HG03342 (cell line): ENCODE measurements at regions not wholly inside any gene's neighbourhood (a gene's known extent, or its start where the extent isn't known, plus 50 kb on each side); places are given as distances from the start of the nearest gene placed in this dataset.
"Not testable (repeated sequence)": the region's sequence is repeated elsewhere in the genome, so short reads cannot be mapped to it uniquely, and the experiment has no call there.

Source experiments
- ATAC-seq: cut with Tn5 transposase; IDR thresholded peaks from one replicate; pipeline ENCODE4 v1.9.1; 2021; ENCODE audit warnings: mild to moderate bottlenecking, moderate library complexity; ENCODE audit not compliant: unreplicated experiment

DNA sequence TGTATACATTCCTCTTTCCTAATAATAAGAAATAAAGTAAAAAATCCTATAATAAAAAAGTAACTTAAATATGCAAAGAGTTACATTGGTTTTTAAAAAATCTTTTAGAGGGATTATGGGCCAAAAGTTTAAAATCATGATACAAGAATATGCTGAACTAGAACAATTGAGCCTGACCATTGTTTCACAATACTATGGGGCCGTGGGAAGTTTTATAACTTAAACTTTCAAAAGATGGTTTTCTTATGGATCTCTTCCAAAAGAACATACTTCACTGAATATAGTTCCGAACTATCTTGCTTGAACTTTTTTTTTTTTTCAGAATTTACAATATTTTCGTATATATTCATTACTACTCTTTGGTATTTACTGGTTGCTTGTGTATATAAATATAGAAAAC, 97.6 kb downstream of the NFKBIZ start:
- ATAC-seq: no peak

DNA sequence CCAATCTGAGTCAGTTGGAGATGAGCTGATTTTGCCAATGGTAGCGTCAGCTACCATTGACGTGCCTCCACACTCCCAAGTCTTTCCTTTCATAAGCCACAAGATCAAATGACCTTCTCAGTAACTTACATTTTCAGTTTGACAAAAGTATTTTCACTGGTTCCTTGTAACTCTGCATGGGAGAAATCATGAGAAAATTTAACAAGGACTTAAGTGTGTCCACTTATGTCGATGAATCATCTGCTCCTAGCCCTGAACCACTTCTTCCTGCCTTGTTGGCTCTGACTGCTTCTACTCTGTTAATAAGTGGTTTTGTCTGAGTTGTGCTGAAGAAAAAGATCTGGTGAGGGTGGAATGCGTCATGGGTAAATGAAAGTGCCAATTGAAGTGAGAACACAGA, 101.2 kb downstream of the NFKBIZ start:
- ATAC-seq: peak; percentile 60

DNA sequence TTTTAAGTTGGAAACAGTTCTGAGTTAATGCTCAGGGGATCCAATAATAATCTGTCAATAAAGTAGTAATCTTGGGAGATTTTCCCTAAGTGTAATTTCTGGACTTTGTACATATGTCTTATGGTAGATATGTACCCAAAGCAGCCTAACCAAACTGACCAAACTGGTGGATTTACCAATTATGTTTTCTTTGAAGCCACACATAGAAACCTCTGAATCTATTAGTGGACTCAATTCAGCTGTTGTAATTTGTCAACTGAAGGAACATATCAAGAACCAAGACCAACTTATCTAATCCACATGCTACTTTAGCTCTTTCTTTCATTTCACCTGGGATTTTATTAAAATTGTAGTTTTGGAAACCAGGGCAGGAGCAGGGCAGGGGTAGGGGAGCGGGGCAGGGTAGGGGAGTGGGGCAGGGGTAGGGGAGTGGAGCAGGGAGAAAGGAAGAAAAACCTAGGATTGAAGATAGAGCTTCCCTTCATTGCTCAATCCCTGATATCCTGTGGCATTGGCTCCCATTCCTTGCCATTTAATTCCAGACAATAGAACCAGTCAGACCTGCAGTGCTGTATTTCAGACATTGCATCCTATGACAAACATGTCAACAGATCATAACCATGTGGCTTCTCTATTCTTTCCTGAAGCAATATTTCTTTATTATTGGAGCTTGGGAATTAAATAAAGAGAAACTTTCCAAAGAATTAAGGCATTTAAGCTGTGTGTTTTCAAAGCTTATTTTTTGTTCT, 101.8 kb downstream of the NFKBIZ start:
- ATAC-seq: no peak

DNA sequence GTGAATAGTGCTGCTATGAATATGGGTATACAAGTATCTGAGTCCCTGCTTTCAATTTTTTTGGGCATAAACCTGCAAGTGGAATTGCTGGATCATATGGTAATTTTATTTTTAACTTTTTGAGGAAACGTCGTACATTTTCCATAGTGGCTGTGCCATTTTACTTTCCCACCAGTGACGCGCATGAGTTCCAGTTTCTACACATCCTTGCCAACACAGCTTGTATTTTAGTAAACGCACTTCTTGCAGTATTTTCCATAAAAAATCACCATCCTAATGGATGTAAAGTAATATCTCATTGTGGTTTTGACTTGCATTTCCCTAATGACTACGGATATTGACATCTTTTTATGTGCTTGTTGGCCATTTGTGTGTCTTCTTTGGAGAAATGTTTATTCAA, 105.0 kb downstream of the NFKBIZ start:
- ATAC-seq: no peak

DNA sequence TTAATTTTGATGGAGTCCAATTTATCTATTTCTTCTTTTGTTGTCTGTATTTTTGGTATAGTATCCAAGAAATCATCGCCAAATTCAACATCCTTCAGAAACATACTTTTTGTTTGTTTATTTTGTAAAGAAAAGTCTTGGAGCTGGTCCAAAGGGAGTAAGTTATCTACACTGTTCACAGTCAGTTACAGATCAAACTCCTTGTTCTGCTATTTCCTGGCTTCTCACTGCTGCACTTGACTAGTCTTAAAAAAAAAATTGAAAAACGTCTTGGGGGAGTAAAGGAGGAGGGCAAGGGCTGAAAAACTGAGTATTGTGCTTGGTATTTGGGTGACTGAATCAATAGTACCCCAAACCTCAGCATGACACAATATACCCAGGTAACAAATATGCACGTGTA, 105.6 kb downstream of the NFKBIZ start:
- ATAC-seq: no peak

DNA sequence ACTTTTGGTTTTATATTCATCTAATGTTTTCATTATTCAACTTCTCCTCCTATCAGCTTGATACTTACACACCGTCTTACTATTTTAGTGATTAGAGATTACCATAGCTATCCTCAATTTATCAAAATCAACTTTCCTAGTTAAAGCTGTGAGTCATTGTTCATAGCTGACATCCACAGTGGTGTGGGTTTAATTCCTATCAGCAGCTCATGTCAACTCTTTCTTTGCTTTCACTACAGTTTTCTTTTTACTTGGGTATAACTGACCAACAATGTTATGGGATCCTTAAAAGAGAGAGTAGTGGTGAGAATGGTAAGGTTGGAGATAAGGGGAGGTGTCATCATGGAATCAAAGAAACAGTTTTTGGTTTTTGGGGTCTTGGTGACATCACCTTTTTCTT, 112.7 kb downstream of the NFKBIZ start:
- ATAC-seq: no peak

DNA sequence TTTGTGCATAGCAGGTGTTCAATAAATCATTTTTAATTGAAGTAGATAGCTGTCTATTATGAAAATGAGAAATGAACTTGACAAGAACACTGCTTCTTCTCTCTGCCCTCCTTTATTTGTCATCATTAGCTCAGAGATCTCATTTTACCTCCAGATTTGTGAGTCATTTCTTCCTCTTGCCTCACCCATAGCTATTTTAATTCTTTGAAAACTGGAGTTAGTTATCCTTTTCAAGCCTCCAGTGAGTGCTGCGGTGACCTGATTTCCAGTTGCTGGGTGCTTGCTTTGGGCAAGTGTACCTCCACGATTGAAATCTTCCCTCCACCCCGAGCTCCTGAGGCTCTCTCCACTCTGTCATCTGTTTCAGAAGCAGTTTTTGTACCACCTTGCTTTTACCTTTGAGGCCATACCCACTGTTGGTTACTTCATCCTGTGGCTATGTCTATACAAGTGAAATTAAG, 114.6 kb downstream of the NFKBIZ start:
- ATAC-seq: no peak

DNA sequence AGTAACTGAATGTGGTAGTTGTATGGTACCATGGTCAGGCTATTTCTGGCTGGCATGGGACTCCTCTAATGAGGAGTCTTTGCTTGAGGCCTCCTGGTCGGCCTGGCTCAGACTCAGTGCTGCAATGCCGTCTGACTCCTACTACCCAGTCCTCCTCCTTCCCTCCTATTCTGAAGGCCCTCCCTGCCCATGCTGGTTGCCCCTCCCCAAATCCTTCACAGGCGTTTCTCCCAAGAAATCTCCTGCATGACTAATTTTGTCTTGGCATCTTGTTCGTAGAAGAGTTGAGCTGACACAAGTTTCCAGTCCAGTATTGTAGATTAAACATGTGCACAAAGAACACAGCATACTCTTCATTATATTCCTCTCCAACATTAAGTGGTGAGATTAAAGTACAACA, 115.5 kb downstream of the NFKBIZ start:
- no peak for ATAC-seq

DNA sequence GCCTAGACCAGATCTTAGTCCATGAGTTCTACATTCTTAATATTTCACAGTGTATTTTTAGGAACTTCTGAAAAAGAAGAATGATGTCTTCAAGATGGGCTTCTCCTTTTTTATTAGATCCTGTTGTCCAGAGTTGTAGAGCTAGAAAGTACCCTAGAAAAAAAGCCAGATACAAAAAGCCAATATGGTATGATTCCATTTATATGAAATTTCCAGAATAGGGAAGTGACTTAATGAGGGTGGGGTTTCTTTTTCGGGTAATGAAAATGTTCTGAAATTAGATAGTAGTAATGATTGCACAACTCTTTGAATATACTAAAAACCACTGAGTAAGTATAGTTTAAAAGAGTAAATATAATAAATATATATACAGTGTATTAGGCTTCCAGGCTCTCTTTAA, 116.9 kb downstream of the NFKBIZ start:
- no peak for ATAC-seq

DNA sequence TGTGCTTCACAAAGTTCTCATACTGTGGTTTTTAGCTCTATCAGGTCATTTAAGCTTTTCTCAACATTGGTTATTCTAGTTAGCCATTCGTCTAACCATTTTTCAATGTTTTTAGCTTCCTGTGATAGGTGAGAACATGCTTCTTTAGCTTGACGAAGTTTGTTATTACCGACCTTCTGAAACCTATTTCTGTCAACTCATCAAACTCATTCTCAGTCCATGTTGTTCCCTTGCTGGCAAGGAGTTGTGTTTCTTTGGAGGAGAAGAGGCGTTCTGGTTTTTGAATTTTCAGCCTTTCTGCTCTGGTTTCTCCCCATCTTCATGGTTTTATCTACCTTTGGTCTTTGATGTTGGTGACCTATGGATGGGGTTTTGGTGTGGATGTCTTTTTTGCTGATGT, 120.9 kb downstream of the NFKBIZ start:
- ATAC-seq: no peak

DNA sequence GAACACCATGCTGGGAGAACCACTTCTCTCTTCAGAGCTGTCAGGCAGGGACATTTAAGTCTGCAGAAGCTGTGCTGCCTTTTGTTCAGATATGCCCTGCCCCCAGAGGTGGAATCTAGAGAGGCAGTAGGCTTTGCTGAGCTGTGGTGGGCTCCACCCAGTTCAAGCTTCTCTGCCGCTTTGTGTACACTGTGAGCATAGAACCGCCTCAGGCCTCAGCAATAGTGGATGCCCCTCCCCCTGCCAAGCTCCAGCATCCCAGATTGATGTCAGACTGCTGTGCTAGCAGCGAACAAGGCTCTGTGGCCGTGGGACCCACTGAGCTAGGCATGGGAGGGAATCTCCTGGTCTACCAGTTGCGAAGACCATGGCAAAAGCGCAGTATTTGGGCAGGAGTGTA, 121.6 kb downstream of the NFKBIZ start:
- no peak for ATAC-seq

DNA sequence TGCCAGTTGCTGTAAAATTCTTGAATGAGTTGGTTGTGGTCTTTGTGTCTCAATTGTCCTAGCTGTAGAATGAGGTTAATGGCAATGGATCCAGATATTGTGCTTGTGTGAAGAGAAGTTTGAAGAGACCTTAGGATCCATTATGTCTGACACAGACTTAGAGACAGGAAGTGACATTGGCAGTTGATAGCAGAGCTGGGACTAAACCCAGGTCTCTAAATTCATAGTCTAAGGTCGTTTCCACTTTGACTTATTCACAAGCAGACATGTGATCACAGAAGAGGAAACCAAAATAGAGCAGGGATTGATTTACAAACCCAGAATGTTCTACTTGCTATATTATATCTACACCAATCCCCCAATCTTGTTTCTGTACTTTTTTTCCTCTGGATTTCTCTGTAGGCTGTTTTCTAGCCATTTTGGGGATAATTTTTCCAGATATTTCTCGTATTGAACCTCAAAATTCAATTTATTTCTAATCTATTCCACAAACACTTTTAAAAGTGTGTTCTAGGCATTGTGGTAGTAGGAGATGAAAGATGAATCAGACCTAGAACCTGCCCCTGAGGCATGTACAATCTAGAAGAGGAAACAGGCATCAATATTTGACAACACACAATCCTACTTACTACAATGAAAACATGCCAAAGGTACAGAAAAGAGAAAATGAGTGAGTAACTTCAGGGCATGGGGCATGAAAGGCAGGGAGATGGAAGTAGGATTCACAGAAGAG, 123.3 kb downstream of the NFKBIZ start:
- ATAC-seq: no peak

DNA sequence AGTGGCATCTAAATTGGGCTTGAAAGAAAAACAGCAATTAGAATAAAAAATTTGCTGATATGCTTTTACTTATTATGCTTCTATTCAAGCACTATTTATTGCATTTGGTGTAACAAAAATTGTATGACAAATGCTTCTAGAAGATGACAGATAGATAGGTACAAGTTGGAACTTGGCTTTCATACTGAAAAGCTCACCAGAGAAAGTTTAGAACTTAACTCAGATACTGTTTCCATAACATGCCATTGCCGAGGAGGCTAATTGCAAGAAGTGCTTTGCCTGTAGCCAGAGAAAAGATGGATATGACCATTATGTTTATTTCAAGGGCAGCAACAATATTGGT, 123.8 kb downstream of the NFKBIZ start:
- ATAC-seq: no peak

DNA sequence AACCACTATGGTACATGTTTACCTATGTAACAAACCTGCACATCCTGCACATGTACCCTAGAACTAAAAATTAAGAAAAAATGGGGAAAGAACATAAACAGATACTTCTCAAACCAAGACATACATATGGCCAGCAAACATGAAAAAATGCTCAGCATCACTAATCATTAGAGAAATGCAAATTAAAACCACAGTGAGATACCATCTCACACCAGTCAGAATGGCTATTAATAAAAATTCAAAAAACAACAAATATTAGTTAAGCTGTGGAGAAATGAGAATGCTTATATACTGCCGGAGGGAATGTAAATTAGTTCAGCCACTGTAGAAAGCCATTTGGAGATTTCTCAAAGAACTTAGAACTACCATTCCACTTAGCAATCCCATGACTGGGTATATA, 126.1 kb downstream of the NFKBIZ start:
- not testable (repeated sequence) for ATAC-seq

DNA sequence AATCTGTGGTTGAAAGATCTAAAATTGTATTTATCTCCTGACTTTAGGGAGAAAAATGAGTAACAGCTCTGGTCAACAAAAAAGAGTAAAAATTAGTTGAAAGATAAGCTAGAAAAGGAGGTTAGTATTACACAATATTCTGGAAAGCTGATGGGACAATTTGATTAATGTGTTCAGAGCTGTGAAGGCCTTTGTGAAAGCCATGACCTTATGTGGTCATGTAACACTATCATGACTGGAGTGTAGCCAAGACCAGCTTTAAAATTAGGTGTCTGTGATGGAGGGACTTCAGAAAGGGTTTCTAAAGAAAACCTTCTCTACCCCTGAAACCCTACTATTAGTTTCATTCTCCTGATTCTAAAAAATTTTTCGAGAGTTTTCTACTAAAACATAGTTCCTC, 127.2 kb downstream of the NFKBIZ start:
- ATAC-seq: peak; percentile 80

DNA sequence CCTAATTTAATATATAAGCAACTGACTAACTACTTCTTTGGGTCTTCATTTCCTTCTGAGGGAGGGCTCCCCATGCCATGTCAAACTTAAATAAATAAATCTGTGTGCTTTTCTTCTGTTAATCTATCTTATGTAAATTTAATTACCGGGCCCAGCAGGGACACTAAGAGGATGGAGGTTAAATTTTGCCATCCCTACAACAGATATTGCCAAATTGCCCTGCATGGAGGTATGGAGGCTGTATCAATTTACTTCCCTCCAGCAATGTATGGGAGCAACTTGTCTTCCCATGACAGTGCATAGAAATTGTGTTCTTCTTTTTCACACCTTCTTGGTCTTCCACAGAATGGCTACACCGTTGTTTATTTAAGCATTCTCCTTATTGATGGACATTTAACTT, 129.0 kb downstream of the NFKBIZ start:
- no peak for ATAC-seq

DNA sequence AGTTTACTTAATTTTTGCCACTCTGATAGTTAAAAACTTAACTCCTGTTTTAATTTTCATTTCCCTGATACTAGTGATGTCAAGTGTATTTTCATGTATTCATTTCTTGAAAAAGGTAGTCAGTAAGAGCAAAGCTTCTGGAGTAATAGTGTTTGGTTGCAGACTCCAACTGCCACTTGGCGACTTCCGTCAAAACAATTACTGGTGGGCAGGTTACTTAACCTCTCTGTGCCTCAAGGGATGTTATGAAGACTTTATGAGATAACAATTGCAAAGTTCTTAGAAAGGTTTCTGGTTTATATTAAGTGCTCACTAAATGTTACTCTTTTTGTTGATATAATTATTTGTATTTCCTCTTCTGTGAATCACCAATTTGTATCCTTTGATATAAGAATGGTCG, 129.7 kb downstream of the NFKBIZ start:
- ATAC-seq: no peak

DNA sequence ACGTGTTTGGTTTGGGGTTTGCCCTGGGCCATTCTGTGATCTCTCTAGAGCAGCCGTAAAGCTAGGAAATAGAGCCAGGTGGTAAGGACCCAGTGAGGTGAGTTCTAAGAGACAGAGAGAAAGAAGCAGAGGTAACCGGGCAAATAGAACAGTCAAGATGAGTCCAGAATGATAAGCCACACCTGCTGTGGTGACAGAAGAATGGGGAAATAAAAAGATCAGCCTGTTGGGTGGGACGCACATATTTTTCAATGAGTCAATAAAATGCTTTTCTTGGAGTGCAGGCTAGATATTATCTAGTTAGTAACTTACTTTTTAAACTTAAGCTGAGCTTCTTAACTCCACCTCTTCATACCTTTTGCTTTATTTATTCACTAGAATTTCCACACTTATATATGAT, 135.0 kb downstream of the NFKBIZ start:
- no peak for ATAC-seq

DNA sequence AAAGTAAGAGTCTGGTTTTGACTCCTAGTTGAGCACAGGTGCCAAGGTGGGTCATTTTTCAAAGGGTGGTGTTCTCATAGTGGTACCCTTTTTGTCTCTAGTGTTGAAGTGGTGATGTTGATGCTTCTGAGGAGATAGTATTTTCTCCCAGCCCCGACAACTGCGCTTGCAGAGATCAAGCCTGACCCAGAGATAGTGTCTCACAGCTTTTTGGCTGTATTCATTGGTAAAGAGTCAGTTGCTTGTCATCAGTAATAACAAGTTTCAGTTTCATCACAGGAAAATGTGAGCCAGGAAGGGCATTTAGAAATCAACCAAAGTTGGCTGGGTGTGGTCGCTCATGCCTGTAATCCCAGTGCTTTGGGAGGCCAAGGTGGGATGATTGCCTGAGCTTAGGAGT, 139.3 kb downstream of the NFKBIZ start:
- ATAC-seq: peak; percentile 29

DNA sequence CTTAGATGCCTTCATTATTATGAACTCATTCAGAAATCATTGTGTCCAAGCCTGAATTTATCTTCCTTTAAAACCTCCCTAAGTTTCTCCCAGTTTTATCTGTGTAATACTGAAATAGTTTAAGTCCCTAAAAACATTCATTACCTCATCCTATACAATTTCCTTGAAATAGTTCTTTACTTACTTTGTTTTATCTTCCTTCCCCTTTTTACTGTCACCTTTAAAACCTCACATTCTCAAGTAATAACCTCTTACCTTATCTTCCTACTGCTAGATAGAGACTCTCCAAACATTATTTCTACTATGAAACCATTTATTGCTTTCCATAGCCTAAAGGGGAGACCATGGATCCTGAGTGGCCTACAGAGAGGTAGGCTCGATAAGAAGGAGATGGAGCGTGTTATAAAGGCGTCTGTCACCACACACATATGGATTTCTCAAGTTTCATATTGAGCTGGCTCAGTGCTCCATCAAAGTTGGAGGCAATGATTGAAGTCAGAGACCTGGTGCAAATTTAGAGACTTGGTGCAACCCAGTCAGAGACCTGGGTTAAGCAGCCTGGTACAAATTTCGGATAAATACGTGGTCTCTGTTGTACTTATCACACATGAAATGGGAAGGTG, 140.4 kb downstream of the NFKBIZ start:
- no peak for ATAC-seq

DNA sequence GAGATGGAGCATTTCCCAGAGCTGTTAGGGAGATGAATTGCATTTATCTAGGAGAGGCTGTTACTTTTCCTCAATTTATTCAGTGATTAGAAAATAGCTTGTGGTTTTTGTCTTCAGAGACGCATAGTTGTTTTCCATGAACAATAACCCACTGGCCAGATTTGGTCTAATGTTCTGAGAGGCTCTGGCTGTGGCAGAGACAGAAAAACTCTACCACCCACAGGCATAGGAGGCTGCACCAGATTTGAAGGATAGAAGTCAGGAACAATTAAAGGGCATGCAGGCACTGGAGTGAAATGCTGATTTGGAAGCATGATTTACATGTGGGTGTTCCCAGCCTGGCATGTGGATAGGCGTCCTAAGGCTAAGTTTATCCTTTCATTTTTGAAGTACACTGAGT, 143.5 kb downstream of the NFKBIZ start:
- ATAC-seq: no peak

DNA sequence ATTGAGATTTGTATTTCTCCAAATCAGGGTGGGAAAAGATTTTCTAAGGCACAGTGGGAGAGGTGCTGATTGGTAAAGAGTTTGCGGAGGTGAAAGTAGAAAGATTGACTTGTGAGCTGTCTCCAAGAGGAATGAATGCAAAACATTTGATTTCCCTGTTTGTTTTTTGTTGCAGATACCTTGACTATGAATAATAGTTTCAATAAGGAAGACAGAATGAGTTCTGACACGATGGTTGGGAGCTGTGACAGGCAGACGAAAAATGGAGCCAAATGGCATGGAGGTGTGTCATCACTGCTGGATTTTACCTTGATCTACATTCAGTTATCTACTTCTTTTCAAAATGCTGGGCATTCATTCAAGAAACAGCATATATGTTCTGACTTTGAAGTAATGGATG, 145.1 kb downstream of the NFKBIZ start:
- no peak for ATAC-seq
